ENCODE measurements at regions not wholly inside any gene's neighbourhood (a gene's known extent, or its start where the extent isn't known, plus 50 kb on each side); places are given as distances from the start of the nearest gene placed in this dataset.

- no peak for TF ChIP-seq POLR2A (IDR thresholded peaks at IDR 0.05; ENCODE audit: control extremely low read depth in 1 of 2, low read depth in 2 of 2, low read length in 2 of 2)
- no peak for TF ChIP-seq KDM1A (IDR thresholded peaks at IDR 0.05; ENCODE audit: borderline replicate concordance, low read length)
Measured at GRCh38 chr3:68345781-68346180, 586.6 kb downstream of the TAFA4 start.
